HepG2 (cell line): ENCODE measurements at regions not wholly inside any gene's neighbourhood (a gene's known extent, or its start where the extent isn't known, plus 50 kb on each side); places are given as distances from the start of the nearest gene placed in this dataset.

Experiments used
- ARHGAP35 ChIP-seq: sonication (generic); formaldehyde crosslinking; IDR thresholded peaks from 2 replicates; pipeline ENCODE4 v1.9.0; 2022; ENCODE audit warnings: mild to moderate bottlenecking, inconsistent platforms, moderate library complexity, missing genetic modification reagents, borderline replicate concordance
- CBFB ChIP-seq: sonication (generic); formaldehyde crosslinking; IDR thresholded peaks from 2 replicates; pipeline ENCODE4 v1.4.0; 2020; ENCODE audit warnings: missing genetic modification reagents
- MYNN ChIP-seq: sonication (generic); formaldehyde crosslinking; IDR thresholded peaks from 2 replicates; pipeline ENCODE4 v1.4.0; 2020; ENCODE audit warnings: mild to moderate bottlenecking, low read depth, missing genetic modification reagents
- NFE2L1 ChIP-seq: sonication (generic); formaldehyde crosslinking; IDR thresholded peaks from 2 replicates; pipeline ENCODE4 v1.4.0; 2020; ENCODE audit warnings: missing genetic modification reagents, mild to moderate bottlenecking, borderline replicate concordance
- PITX1 ChIP-seq: sonication (generic); formaldehyde crosslinking; IDR thresholded peaks from 2 replicates; pipeline ENCODE4 v1.5.1; 2020; ENCODE audit warnings: mild to moderate bottlenecking, missing genetic modification reagents
- REL ChIP-seq: sonication (generic); formaldehyde crosslinking; conservative IDR thresholded peaks from 2 replicates; pipeline ENCODE4 v1.8.0; 2022; ENCODE audit warnings: mild to moderate bottlenecking, missing genetic modification reagents, moderate library complexity
- SIN3B ChIP-seq: fragments of 150-350 bp; IDR thresholded peaks from 2 replicates; pipeline ENCODE4 v1.6.1; 2014; ENCODE audit warnings: low read length
- SMARCE1 ChIP-seq: fragments of 450-650 bp; IDR thresholded peaks from 2 replicates; pipeline ENCODE4 v1.6.1; 2017; ENCODE audit warnings: borderline replicate concordance
- YEATS2 ChIP-seq: sonication (generic); formaldehyde crosslinking; IDR thresholded peaks from 2 replicates; pipeline ENCODE4 v1.4.0; 2020; ENCODE audit warnings: missing genetic modification reagents, borderline replicate concordance
- ZBTB37 ChIP-seq: sonication (generic); formaldehyde crosslinking; IDR thresholded peaks from 2 replicates; pipeline ENCODE4 v1.4.0; 2020; ENCODE audit warnings: mild to moderate bottlenecking, missing genetic modification reagents
- ZFP1 ChIP-seq: IDR thresholded peaks from 2 replicates; pipeline ENCODE4 v1.6.1; 2016
- ZNF17 ChIP-seq: sonication (generic); formaldehyde crosslinking; IDR thresholded peaks from 2 replicates; pipeline ENCODE4 v1.5.0; 2020; ENCODE audit warnings: mild to moderate bottlenecking, missing genetic modification reagents
- ZNF546 ChIP-seq: sonication (generic); formaldehyde crosslinking; conservative IDR thresholded peaks from 2 replicates; pipeline ENCODE4 v1.8.1; 2023; ENCODE audit warnings: mild to moderate bottlenecking, missing genetic modification reagents
- ZNF549 ChIP-seq: sonication (generic); formaldehyde crosslinking; IDR thresholded peaks from 2 replicates; pipeline ENCODE4 v1.5.0; 2020; ENCODE audit warnings: missing genetic modification reagents
- ZNF782 ChIP-seq: sonication (generic); formaldehyde crosslinking; IDR thresholded peaks from 2 replicates; pipeline ENCODE4 v1.4.0; 2020; ENCODE audit warnings: missing genetic modification reagents, mild to moderate bottlenecking, borderline replicate concordance
- TF ChIP-seq, protein P1 (sequence below): sonication (generic); formaldehyde crosslinking; IDR thresholded peaks from 2 replicates; pipeline ENCODE4 v1.8.0; 2022; ENCODE audit warnings: missing genetic modification reagents, mild to moderate bottlenecking, moderate library complexity, borderline replicate concordance
- TF ChIP-seq, protein P2 (sequence below): sonication (generic); formaldehyde crosslinking; IDR thresholded peaks from 2 replicates; pipeline ENCODE4 v1.4.0; 2020; ENCODE audit warnings: low read depth, mild to moderate bottlenecking, missing genetic modification reagents
- TF ChIP-seq, protein P3 (sequence below): sonication (generic); formaldehyde crosslinking; IDR thresholded peaks from one replicate; pipeline ENCODE4 v1.5.1; 2020; ENCODE audit warnings: mild to moderate bottlenecking, missing genetic modification reagents; ENCODE audit errors: not compliant biosample characterization

DNA sequence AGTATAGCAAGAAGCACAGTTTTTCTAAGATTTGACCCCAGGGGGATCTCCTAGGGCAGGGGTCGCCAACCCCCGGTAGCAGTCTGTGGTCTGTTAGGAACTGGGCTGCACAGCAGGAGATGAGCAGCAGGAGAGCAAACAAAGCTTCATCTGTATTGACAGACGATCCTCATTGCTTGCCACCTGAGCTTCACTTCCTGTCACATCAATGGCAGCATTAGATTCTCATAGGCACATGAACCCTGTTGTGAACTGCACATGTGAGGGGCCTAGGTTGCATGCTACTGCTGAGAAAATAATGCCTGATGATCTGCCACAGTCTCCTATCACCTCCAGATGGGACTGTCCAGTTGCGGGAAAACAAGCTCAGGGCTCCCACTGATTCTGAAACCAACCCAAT lies 136.2 kb downstream of the RGPD3 start (continued):
- TF ChIP-seq, protein P1, sequence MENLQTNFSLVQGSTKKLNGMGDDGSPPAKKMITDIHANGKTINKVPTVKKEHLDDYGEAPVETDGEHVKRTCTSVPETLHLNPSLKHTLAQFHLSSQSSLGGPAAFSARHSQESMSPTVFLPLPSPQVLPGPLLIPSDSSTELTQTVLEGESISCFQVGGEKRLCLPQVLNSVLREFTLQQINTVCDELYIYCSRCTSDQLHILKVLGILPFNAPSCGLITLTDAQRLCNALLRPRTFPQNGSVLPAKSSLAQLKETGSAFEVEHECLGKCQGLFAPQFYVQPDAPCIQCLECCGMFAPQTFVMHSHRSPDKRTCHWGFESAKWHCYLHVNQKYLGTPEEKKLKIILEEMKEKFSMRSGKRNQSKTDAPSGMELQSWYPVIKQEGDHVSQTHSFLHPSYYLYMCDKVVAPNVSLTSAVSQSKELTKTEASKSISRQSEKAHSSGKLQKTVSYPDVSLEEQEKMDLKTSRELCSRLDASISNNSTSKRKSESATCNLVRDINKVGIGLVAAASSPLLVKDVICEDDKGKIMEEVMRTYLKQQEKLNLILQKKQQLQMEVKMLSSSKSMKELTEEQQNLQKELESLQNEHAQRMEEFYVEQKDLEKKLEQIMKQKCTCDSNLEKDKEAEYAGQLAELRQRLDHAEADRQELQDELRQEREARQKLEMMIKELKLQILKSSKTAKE (CRISPR knock-in tag) = 0 out of 2 replicates have a peak, but pooled peaks have one; percentile 44
- TF ChIP-seq ZNF17 (CRISPR knock-in tag) (no peak), SMARCE1 (no peak), SIN3B (no peak), MYNN (CRISPR knock-in tag) (no peak), NFE2L1 (no peak), YEATS2 (CRISPR knock-in tag) (no peak), PITX1 (CRISPR knock-in tag) (peak; percentile 64; the same call in 1 of the 2 replicates), ZNF546 (CRISPR knock-in tag) (no peak), ZNF782 (CRISPR knock-in tag) (peak; percentile 69; the same call in 1 of the 2 replicates), CBFB (CRISPR knock-in tag) (no peak), ZBTB37 (no peak), ZFP1 (CRISPR knock-in tag) (no peak), REL (CRISPR knock-in tag) (0 out of 2 replicates have a peak, but pooled peaks have one; percentile 42), ARHGAP35 (CRISPR knock-in tag) (peak; percentile 70), ZNF549 (peak; percentile 96)
- TF ChIP-seq, protein P2, sequence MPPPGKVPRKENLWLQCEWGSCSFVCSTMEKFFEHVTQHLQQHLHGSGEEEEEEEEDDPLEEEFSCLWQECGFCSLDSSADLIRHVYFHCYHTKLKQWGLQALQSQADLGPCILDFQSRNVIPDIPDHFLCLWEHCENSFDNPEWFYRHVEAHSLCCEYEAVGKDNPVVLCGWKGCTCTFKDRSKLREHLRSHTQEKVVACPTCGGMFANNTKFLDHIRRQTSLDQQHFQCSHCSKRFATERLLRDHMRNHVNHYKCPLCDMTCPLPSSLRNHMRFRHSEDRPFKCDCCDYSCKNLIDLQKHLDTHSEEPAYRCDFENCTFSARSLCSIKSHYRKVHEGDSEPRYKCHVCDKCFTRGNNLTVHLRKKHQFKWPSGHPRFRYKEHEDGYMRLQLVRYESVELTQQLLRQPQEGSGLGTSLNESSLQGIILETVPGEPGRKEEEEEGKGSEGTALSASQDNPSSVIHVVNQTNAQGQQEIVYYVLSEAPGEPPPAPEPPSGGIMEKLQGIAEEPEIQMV (CRISPR knock-in tag) = 0 out of 2 replicates have a peak, but pooled peaks have one; percentile 76
- TF ChIP-seq, protein P3, sequence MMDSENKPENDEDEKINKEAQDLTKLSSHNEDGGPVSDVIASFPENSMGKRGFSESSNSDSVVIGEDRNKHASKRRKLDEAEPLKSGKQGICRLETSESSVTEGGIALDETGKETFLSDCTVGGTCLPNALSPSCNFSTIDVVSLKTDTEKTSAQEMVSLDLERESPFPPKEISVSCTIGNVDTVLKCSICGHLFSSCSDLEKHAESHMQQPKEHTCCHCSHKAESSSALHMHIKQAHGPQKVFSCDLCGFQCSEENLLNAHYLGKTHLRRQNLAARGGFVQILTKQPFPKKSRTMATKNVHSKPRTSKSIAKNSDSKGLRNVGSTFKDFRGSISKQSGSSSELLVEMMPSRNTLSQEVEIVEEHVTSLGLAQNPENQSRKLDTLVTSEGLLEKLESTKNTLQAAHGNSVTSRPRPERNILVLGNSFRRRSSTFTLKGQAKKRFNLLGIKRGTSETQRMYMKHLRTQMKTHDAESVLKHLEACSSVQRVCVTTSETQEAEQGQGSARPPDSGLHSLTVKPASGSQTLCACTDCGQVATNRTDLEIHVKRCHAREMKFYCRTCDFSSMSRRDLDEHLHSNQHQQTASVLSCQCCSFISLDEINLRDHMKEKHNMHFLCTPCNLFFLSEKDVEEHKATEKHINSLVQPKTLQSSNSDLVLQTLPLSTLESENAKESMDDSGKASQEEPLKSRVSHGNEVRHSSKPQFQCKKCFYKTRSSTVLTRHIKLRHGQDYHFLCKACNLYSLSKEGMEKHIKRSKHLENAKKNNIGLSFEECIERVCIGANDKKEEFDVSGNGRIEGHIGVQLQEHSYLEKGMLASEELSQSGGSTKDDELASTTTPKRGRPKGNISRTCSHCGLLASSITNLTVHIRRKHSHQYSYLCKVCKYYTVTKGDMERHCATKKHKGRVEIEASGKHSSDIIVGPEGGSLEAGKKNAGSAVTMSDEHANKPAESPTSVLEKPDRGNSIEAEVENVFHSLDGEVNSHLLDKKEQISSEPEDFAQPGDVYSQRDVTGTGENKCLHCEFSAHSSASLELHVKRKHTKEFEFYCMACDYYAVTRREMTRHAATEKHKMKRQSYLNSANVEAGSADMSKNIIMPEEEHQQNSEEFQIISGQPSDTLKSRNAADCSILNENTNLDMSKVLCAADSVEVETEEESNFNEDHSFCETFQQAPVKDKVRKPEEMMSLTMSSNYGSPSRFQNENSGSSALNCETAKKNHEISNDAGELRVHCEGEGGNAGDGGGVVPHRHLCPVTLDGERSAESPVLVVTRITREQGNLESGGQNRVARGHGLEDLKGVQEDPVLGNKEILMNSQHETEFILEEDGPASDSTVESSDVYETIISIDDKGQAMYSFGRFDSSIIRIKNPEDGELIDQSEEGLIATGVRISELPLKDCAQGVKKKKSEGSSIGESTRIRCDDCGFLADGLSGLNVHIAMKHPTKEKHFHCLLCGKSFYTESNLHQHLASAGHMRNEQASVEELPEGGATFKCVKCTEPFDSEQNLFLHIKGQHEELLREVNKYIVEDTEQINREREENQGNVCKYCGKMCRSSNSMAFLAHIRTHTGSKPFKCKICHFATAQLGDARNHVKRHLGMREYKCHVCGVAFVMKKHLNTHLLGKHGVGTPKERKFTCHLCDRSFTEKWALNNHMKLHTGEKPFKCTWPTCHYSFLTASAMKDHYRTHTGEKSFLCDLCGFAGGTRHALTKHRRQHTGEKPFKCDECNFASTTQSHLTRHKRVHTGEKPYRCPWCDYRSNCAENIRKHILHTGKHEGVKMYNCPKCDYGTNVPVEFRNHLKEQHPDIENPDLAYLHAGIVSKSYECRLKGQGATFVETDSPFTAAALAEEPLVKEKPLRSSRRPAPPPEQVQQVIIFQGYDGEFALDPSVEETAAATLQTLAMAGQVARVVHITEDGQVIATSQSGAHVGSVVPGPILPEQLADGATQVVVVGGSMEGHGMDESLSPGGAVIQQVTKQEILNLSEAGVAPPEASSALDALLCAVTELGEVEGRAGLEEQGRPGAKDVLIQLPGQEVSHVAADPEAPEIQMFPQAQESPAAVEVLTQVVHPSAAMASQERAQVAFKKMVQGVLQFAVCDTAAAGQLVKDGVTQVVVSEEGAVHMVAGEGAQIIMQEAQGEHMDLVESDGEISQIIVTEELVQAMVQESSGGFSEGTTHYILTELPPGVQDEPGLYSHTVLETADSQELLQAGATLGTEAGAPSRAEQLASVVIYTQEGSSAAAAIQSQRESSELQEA (CRISPR knock-in tag) = no peak
